ENCODE measurements at regions not wholly inside any gene's neighbourhood (a gene's known extent, or its start where the extent isn't known, plus 50 kb on each side); places are given as distances from the start of the nearest gene placed in this dataset.
"Not testable (repeated sequence)": the region's sequence is repeated elsewhere in the genome, so short reads cannot be mapped to it uniquely, and the experiment has no call there.

DNA sequence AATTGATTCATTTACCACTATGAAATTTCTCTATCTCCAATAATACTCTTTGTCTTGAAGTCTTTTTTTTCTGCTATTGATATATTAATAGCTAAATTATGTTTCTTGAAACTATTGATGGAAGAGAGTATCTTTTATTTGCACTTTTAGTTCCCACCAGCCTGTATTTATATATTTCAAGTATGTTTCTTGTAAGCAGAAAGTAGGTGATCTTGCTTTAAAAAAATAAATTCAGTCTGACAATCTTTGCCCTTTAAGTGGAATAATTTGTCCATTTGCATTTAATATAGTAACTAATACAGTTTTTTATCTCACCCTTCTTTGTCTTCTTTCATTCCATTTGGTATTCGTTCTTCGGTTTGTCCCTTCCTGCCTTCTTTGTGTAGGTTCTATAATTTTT is 790.5 kb downstream of the MCTP2 start:
- WGBS, 2 experiments (ENCODE audit: insufficient coverage in 2 of 2) = no CpG with 5 or more reads among the region's 2 CpGs

DNA sequence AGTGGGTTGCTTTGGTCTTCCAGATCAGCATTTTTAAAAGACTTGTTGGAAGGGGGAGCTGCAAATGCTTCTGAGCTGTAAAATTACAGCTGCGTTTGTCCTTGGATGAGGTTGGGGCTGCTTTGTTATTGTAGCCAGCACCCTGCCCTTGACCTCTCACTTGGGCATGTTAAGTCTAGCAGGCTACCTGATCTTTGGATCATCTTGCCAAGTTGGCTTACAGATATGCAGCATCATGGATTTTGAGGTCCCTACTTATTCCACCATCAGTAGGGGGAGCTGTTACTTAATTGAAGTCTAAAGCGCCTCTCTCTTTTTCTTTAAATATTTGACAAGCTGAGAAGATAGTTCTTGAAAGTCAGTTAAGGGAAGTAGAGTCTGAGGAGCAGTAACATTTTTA is 793.0 kb downstream of the MCTP2 start:
- peaks cover 3% of the 10 kb centered on the region for H3K4me1 ChIP-seq (ENCODE audit: control insufficient read depth, insufficient read depth, low read length, poor library complexity, severe bottlenecking)
- H3K4me3 ChIP-seq (ENCODE audit: extremely low read depth, insufficient read depth, low read length, poor library complexity, severe bottlenecking) = no peak overlapping the region
- no peak overlapping the region for H3K27ac ChIP-seq (ENCODE audit: low read depth, low read length, severe bottlenecking)
- WGBS, 2 experiments (ENCODE audit: insufficient coverage in 2 of 2) = 63 to 75% methylated on average over 1 to 2 of the region's 2 CpGs
- no peaks in the 10 kb centered on the region for H3K36me3 ChIP-seq (ENCODE audit: control insufficient read depth, insufficient read depth, low read length)
- H3K9me3 ChIP-seq (ENCODE audit: control insufficient read depth, low read length) = no peaks in the 10 kb centered on the region

More for the DNA sequence above, 790.5 kb downstream of the MCTP2 start:
- Histone ChIP-seq H3K4me3 (ENCODE audit: extremely low read depth, insufficient read depth, low read length, poor library complexity, severe bottlenecking) (no peak overlapping the region), H3K4me1 (ENCODE audit: control insufficient read depth, insufficient read depth, low read length, poor library complexity, severe bottlenecking) (peaks cover 15% of the 10 kb centered on the region), H3K27ac (ENCODE audit: low read depth, low read length, severe bottlenecking) (no peak overlapping the region), H3K9me3 (ENCODE audit: control insufficient read depth, low read length) (no peaks in the 10 kb centered on the region), H3K36me3 (ENCODE audit: control insufficient read depth, insufficient read depth, low read length) (no peaks in the 10 kb centered on the region)

- WGBS, 2 experiments (ENCODE audit: insufficient coverage in 2 of 2) = 100% methylated on average over 2 of the region's 5 CpGs; no CpG with 5 or more reads in 1 of the 2 experiments
- no peaks in the 10 kb centered on the region for H3K36me3 ChIP-seq (ENCODE audit: control insufficient read depth, insufficient read depth, low read length)
- H3K4me1 ChIP-seq (ENCODE audit: control insufficient read depth, insufficient read depth, low read length, poor library complexity, severe bottlenecking) = no peaks in the 10 kb centered on the region
- H3K9me3 ChIP-seq (ENCODE audit: control insufficient read depth, low read length) = no peaks in the 10 kb centered on the region
- no peak overlapping the region for H3K27ac ChIP-seq (ENCODE audit: low read depth, low read length, severe bottlenecking)
- no peak overlapping the region for H3K4me3 ChIP-seq (ENCODE audit: extremely low read depth, insufficient read depth, low read length, poor library complexity, severe bottlenecking)
Observed at GRCh38 chr15:95025924-95026728, 794.8 kb downstream of the MCTP2 start.

- Histone ChIP-seq H3K9me3 (ENCODE audit: control insufficient read depth, low read length) (no peaks in the 10 kb centered on the region), H3K4me1 (ENCODE audit: control insufficient read depth, insufficient read depth, low read length, poor library complexity, severe bottlenecking) (no peaks in the 10 kb centered on the region), H3K36me3 (ENCODE audit: control insufficient read depth, insufficient read depth, low read length) (no peaks in the 10 kb centered on the region), H3K27ac (ENCODE audit: low read depth, low read length, severe bottlenecking) (no peak overlapping the region), H3K4me3 (ENCODE audit: extremely low read depth, insufficient read depth, low read length, poor library complexity, severe bottlenecking) (no peak overlapping the region)
- 83 to 100% methylated on average over 1 to 3 of the region's 3 CpGs for WGBS, 2 experiments (ENCODE audit: insufficient coverage in 2 of 2)
Observed at GRCh38 chr15:95027981-95028380, 796.6 kb downstream of the MCTP2 start.

- no peak overlapping the region for H3K27ac ChIP-seq (ENCODE audit: low read depth, low read length, severe bottlenecking)
- no peaks in the 10 kb centered on the region for H3K36me3 ChIP-seq (ENCODE audit: control insufficient read depth, insufficient read depth, low read length)
- no peak overlapping the region for H3K4me3 ChIP-seq (ENCODE audit: extremely low read depth, insufficient read depth, low read length, poor library complexity, severe bottlenecking)
- no peaks in the 10 kb centered on the region for H3K9me3 ChIP-seq (ENCODE audit: control insufficient read depth, low read length)
- H3K4me1 ChIP-seq (ENCODE audit: control insufficient read depth, insufficient read depth, low read length, poor library complexity, severe bottlenecking) = no peaks in the 10 kb centered on the region
- 86 to 97% methylated on average over 1 to 2 of the region's 2 CpGs for WGBS, 2 experiments (ENCODE audit: insufficient coverage in 2 of 2)
Observed at GRCh38 chr15:95032156-95032555, 800.8 kb downstream of the MCTP2 start.

DNA sequence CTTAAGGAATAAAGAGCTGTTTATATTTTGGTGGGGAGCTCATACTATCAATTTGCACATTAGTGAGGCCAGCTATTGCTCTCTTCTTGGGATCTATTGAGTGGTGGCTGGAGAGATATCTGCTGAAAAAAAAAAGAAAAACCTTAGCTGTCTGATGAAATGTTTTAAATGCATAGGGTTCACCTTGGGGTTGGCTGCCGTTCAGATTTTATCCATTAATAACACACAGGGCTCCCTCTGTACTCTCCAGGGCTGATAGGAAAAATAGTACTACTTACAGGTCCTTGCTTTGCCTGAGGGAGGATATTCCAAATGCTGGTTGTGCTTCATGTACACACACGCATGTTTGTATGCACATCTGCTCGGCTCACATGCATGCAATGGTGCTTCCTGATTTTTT is 803.7 kb downstream of the MCTP2 start:
- Histone ChIP-seq H3K36me3 (ENCODE audit: control insufficient read depth, insufficient read depth, low read length) (no peaks in the 10 kb centered on the region), H3K9me3 (ENCODE audit: control insufficient read depth, low read length) (peaks cover 3% of the 10 kb centered on the region), H3K27ac (ENCODE audit: low read depth, low read length, severe bottlenecking) (no peak overlapping the region), H3K4me1 (ENCODE audit: control insufficient read depth, insufficient read depth, low read length, poor library complexity, severe bottlenecking) (no peaks in the 10 kb centered on the region), H3K4me3 (ENCODE audit: extremely low read depth, insufficient read depth, low read length, poor library complexity, severe bottlenecking) (no peak overlapping the region)
- WGBS, 2 experiments (ENCODE audit: insufficient coverage in 2 of 2) = 90 to 100% methylated on average over 2 of the region's 3 CpGs

GRCh38 chr15:95041297-95041696 is 809.9 kb downstream of the MCTP2 start:
- no peak overlapping the region for H3K27ac ChIP-seq (ENCODE audit: low read depth, low read length, severe bottlenecking)
- WGBS, 2 experiments (ENCODE audit: insufficient coverage in 2 of 2) = no CpG with 5 or more reads among the region's 1 CpG
- peaks cover 3% of the 10 kb centered on the region for H3K9me3 ChIP-seq (ENCODE audit: control insufficient read depth, low read length)
- no peaks in the 10 kb centered on the region for H3K36me3 ChIP-seq (ENCODE audit: control insufficient read depth, insufficient read depth, low read length)
- no peak overlapping the region for H3K4me3 ChIP-seq (ENCODE audit: extremely low read depth, insufficient read depth, low read length, poor library complexity, severe bottlenecking)
- H3K4me1 ChIP-seq (ENCODE audit: control insufficient read depth, insufficient read depth, low read length, poor library complexity, severe bottlenecking) = no peaks in the 10 kb centered on the region

DNA sequence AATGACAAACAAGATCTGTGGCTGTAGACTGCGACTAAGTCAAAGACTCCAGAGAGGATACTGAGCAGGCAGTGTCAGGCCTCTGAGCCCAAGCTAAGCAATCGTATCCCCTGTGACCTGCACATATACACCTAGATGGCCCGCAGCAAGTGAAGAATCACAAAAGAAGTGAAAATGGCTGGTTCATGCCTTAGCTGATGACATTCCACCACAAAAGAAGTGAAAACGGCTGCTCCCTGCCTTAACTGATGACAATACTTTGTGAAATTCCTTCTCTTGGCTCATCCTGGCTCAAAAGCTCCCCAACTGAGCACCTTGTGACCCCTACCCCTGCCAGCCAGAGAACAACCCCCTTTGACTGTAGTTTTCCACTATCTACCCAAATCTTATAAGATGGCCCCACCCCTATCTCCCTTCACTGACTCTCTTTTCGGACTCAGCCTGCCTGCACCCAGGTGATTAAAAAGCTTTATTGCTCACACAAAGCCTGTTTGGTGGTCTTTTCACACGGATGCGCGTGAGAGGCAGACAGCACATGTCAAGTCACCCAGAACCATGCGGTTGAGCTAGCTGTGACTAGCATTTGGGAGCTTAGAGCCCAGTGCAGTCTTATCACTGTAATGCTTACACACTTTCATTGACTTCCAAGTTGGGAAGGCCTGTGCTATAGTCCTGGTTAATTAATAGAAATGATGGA is 812.0 kb downstream of the MCTP2 start:
- H3K27ac ChIP-seq (ENCODE audit: low read depth, low read length, severe bottlenecking); H3K4me1 ChIP-seq (ENCODE audit: control insufficient read depth, insufficient read depth, low read length, poor library complexity, severe bottlenecking); H3K4me3 ChIP-seq (ENCODE audit: extremely low read depth, insufficient read depth, low read length, poor library complexity, severe bottlenecking); H3K9me3 ChIP-seq (ENCODE audit: control insufficient read depth, low read length); H3K36me3 ChIP-seq (ENCODE audit: control insufficient read depth, insufficient read depth, low read length): not testable (repeated sequence)
- 74 to 83% methylated on average over 7 of the region's 9 CpGs for WGBS, 2 experiments (ENCODE audit: insufficient coverage in 2 of 2)

DNA sequence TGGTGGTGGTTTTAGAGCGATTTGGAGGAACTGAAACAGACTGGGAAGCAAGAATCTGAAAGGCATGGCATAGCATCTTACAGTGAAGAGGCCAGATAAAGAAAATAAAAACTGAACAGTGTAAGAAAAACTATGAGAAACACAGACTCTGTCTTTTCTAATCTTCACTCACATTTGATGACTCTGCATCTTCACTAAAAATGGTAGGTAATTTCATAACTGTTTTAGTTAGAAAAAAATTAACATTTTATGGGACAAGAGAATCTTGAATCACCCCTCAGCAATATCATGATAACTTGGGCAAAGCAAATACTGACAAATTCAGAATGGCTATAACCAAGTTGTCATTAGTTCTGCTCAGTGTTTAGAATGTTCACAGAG is 812.6 kb downstream of the MCTP2 start:
- no peaks in the 10 kb centered on the region for H3K36me3 ChIP-seq (ENCODE audit: control insufficient read depth, insufficient read depth, low read length)
- no peak overlapping the region for H3K27ac ChIP-seq (ENCODE audit: low read depth, low read length, severe bottlenecking)
- no CpG with 5 or more reads among the region's 1 CpG for WGBS, 2 experiments (ENCODE audit: insufficient coverage in 2 of 2)
- H3K4me1 ChIP-seq (ENCODE audit: control insufficient read depth, insufficient read depth, low read length, poor library complexity, severe bottlenecking) = no peaks in the 10 kb centered on the region
- no peak overlapping the region for H3K4me3 ChIP-seq (ENCODE audit: extremely low read depth, insufficient read depth, low read length, poor library complexity, severe bottlenecking)
- H3K9me3 ChIP-seq (ENCODE audit: control insufficient read depth, low read length) = no peaks in the 10 kb centered on the region

- Histone ChIP-seq H3K4me3 (ENCODE audit: extremely low read depth, insufficient read depth, low read length, poor library complexity, severe bottlenecking) (no peak overlapping the region), H3K36me3 (ENCODE audit: control insufficient read depth, insufficient read depth, low read length) (no peaks in the 10 kb centered on the region), H3K4me1 (ENCODE audit: control insufficient read depth, insufficient read depth, low read length, poor library complexity, severe bottlenecking) (no peaks in the 10 kb centered on the region), H3K9me3 (ENCODE audit: control insufficient read depth, low read length) (no peaks in the 10 kb centered on the region), H3K27ac (ENCODE audit: low read depth, low read length, severe bottlenecking) (no peak overlapping the region)
- 38 to 50% methylated on average over 4 of the region's 8 CpGs for WGBS, 2 experiments (ENCODE audit: insufficient coverage in 2 of 2)
Observed at GRCh38 chr15:95044745-95045417, 813.5 kb downstream of the MCTP2 start.
